ENCODE measurements at regions not wholly inside any gene's neighbourhood (a gene's known extent, or its start where the extent isn't known, plus 50 kb on each side); places are given as distances from the start of the nearest gene placed in this dataset.
A peak's percentile ranks its signal among the peaks of the same experiment; 100 is the strongest.

DNA sequence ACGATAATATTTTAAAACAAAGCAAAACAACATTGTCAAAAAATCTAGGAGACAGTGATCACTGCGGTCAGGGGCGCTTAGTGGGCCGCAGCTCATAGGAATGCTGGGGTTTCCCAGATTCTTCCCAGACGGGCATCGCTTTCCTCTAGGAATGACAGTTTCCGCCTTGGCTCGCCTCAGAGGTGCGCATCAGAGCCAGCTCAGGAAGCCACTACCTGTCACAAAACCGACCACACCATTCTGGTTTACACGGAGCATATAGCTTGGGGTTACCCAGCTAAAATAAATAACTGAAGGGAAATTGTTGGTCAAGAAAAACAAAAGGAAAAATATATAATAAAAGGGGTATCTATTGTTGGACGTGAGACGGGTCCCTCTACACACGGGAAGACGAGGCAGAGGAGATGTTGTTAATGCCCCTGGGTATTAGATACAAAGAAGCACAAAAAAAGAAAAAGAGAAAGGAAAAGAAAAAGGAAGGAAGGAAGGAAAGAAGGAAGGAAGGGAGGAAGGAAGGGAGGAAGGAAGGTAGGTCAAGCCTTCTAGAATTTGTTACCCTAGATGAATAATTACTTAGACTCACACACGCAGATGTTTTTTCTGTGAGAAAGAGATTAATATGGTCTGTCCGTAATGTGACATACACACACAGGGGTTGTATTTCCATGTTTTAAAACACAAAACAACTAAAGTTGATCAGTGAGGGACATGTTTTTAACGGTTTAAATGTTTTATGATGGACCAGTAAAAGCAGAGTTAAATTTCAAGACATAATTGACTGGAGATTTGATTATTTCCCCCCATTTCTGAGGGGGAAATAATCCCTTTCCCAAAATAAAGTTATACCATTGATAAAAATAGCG is 292.4 kb upstream of the NFE2L3 start:
- POLR2A ChIA-PET (ENCODE audit: unreplicated experiment): no interaction called here
- no TSS peak for BruUV-seq (replicated peaks)
- Histone ChIP-seq H3K9me3 (ENCODE audit: insufficient read depth, low read depth) (no peaks in the 10 kb centered on the region), H4K20me1 (ENCODE audit: insufficient read depth) (no peaks in the 10 kb centered on the region), H3K79me2 (ENCODE audit: low read depth) (no peaks in the 10 kb centered on the region), H3K27ac (no peak overlapping the region), H3K36me3 (ENCODE audit: low read depth) (no peaks in the 10 kb centered on the region), H3K27me3 (ENCODE audit: insufficient read depth, low read depth) (peaks cover 21% of the 10 kb centered on the region), H3K4me2 (no peak overlapping the region), H3K4me1 (replicated peaks; ENCODE audit: insufficient read depth) (peaks cover 20% of the 10 kb centered on the region), H3K9me2 (ENCODE audit: insufficient read depth) (no peaks in the 10 kb centered on the region), H3F3A (ENCODE audit: insufficient read depth, low read depth) (peaks cover 16% of the 10 kb centered on the region), H3K4me3 (no peak overlapping the region), H2AFZ (no peak overlapping the region)
- TF ChIP-seq CTCF (conservative IDR thresholded peaks at IDR 0.05) (no peak), EZH2 (IDR thresholded peaks at IDR 0.05; ENCODE audit: low read depth) (no peak)
- intact Hi-C loops (cut with micrococcal nuclease; ENCODE audit: unreplicated experiment): no loop called here
- DNase-seq: no peak
- CTCF ChIA-PET: no interaction called here

DNA sequence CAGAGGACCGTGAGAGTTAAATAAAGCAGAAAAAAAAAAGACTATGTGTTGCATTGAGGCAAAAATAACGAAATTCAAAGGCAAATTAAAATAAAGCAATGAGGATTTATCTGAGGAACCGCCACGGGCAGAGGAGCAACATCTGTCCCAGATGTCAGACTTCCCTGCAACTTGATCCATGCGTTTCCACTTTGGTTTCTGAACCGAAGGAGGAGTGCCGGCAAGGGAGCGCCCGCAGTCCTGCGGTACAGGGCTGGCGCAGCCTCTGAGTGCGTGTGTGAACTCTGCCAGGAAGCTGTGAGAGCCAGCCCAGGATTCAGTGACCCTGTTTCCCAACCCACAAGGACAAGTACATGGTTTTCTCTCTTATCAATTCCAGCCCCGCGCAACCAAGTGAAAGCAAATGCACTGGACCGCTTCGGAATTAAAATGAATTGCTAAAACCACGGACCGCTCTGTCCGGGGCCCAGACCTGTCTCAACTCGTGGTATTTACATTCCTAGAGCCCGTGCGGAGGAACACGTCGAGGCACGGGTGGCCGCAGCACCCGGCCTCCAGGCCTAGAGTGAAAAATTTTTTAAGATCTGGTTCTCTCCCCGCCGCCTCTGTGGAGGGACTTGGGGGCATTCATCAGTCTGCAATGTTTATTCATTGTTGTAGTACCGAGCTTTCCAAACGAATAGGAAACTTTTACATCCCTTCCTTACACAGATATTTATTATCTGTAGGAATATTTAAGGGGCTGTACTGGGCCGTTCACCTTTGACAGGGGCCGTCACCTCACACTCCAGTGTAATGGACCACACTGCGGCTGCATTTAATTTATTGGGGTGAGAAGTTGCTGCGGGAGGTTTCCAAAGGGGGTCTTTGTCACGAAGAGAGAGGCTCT is 291.5 kb upstream of the NFE2L3 start:
- no peaks in the 10 kb centered on the region for H3K9me2 ChIP-seq (ENCODE audit: insufficient read depth)
- ChIA-PET POLR2A (ENCODE audit: unreplicated experiment) (no interaction called here), CTCF (no interaction called here)
- H3K9me3 ChIP-seq (ENCODE audit: insufficient read depth, low read depth): no peaks in the 10 kb centered on the region
- H3K79me2 ChIP-seq (ENCODE audit: low read depth): no peaks in the 10 kb centered on the region
- H3K27ac ChIP-seq: no peak overlapping the region
- peaks cover 16% of the 10 kb centered on the region for H3K4me1 ChIP-seq (replicated peaks; ENCODE audit: insufficient read depth)
- H3F3A ChIP-seq (ENCODE audit: insufficient read depth, low read depth): peaks cover 16% of the 10 kb centered on the region; the same call in 1 of the 2 replicates
- H2AFZ ChIP-seq: no peak overlapping the region
- no peak for DNase-seq
- no peak overlapping the region for H3K4me3 ChIP-seq
- H3K27me3 ChIP-seq (ENCODE audit: insufficient read depth, low read depth): peaks cover 21% of the 10 kb centered on the region
- H3K4me2 ChIP-seq: no peak overlapping the region
- H4K20me1 ChIP-seq (ENCODE audit: insufficient read depth): no peaks in the 10 kb centered on the region
- TF ChIP-seq CTCF (conservative IDR thresholded peaks at IDR 0.05): no peak
- no peak for TF ChIP-seq EZH2 (IDR thresholded peaks at IDR 0.05; ENCODE audit: low read depth)
- H3K36me3 ChIP-seq (ENCODE audit: low read depth): no peaks in the 10 kb centered on the region
- no TSS peak for BruUV-seq (replicated peaks)
- intact Hi-C loops (cut with micrococcal nuclease; ENCODE audit: unreplicated experiment): no loop called here

DNA sequence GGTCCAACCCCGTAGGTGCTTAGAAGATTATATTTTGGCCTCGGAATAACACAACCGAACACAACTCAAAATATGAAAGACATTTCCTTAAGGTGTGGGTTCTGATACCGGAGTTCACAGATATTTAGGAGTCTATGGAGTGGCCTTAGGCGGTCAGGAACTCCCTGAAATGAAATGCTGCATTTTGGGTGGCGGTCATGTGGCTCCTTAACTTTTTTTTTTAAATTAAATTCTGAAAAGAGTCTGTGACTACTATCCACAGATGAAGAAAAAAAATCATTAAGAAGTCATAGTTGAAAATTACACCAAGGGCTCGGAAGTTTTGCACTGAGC is 290.9 kb upstream of the NFE2L3 start:
- Histone ChIP-seq H3K9me2 (ENCODE audit: insufficient read depth) (no peaks in the 10 kb centered on the region), H3F3A (ENCODE audit: insufficient read depth, low read depth) (peaks cover 16% of the 10 kb centered on the region; the same call in 1 of the 2 replicates), H3K9me3 (ENCODE audit: insufficient read depth, low read depth) (no peaks in the 10 kb centered on the region), H3K27me3 (ENCODE audit: insufficient read depth, low read depth) (peaks cover 18% of the 10 kb centered on the region), H3K79me2 (ENCODE audit: low read depth) (no peaks in the 10 kb centered on the region), H3K4me1 (replicated peaks; ENCODE audit: insufficient read depth) (peaks cover 10% of the 10 kb centered on the region), H4K20me1 (ENCODE audit: insufficient read depth) (no peaks in the 10 kb centered on the region), H2AFZ (peak overlapping the region; percentile 74; the same call in 1 of the 2 replicates), H3K36me3 (ENCODE audit: low read depth) (no peaks in the 10 kb centered on the region), H3K4me3 (peak overlapping the region; percentile 52; the same call in 1 of the 2 replicates), H3K27ac (no peak overlapping the region), H3K4me2 (peak overlapping the region; percentile 79)
- no peak for DNase-seq
- intact Hi-C loops (cut with micrococcal nuclease; ENCODE audit: unreplicated experiment): no loop called here
- ChIA-PET CTCF (no interaction called here), POLR2A (ENCODE audit: unreplicated experiment) (no interaction called here)
- TF ChIP-seq EZH2 (IDR thresholded peaks at IDR 0.05; ENCODE audit: low read depth) (no peak), CTCF (conservative IDR thresholded peaks at IDR 0.05) (no peak)
- BruUV-seq (replicated peaks): no TSS peak
